Upper lobe of right lung (tissue), 1 donor: ENCODE measurements at regions not wholly inside any gene's neighbourhood (a gene's known extent, or its start where the extent isn't known, plus 50 kb on each side); places are given as distances from the start of the nearest gene placed in this dataset.

ENCODE experiments used
- ATAC-seq: fragments of 200-7000 bp; cut with Tn5 transposase; one replicate; pipeline ENCODE4 v1.9.1; 2020; ENCODE audit warnings: mild to moderate bottlenecking, moderate library complexity
- DNase-seq: peaks from one replicate; pipeline ENCODE4 v3.0.0-alpha.2; 2020
- H3K27ac ChIP-seq: fragments of 200-600 bp; one replicate; pipeline ENCODE4 v1.8.0; 2022
- H3K27me3 ChIP-seq: fragments of 200-600 bp; one replicate; pipeline ENCODE4 v1.8.0; 2022; ENCODE audit warnings: mild to moderate bottlenecking
- H3K36me3 ChIP-seq: fragments of 200-600 bp; one replicate; pipeline ENCODE4 v1.8.0; 2022
- H3K4me1 ChIP-seq: fragments of 200-600 bp; one replicate; pipeline ENCODE4 v1.8.0; 2022
- H3K4me3 ChIP-seq: fragments of 200-600 bp; one replicate; pipeline ENCODE4 v1.8.0; 2022; ENCODE audit warnings: mild to moderate bottlenecking
- H3K9me3 ChIP-seq: fragments of 200-600 bp; one replicate; pipeline ENCODE4 v1.8.0; 2022
- CTCF ChIP-seq: fragments of 200-600 bp; IDR thresholded peaks from one replicate; pipeline ENCODE4 v1.8.0; 2022; ENCODE audit warnings: antibody characterized with exemption
- intact Hi-C: fragments of 100-400 bp; cut with DNase I; formaldehyde crosslinking; loops from one replicate; pipeline ENCODE4 v1.11.0; 2022
- donor health status: DM: no; HTN: yes; CAD: no; lungs with severe emphysema.

GRCh38 chr4:122100508-122100907, 51.6 kb upstream of the BLTP1 start:
- ATAC-seq (no peak), DNase-seq (no peak)
- Histone ChIP-seq H3K4me3 (no peak overlapping the region), H3K27ac (no peak overlapping the region), H3K27me3 (no peaks in the 10 kb centered on the region), H3K9me3 (no peaks in the 10 kb centered on the region), H3K36me3 (no peaks in the 10 kb centered on the region), H3K4me1 (no peaks in the 10 kb centered on the region)
- intact Hi-C loops = no loop called here
- no peak for TF ChIP-seq CTCF

- intact Hi-C loops = no loop called here
- Histone ChIP-seq H3K4me3 (no peak overlapping the region), H3K27ac (no peak overlapping the region), H3K36me3 (no peaks in the 10 kb centered on the region), H3K4me1 (no peaks in the 10 kb centered on the region), H3K27me3 (no peaks in the 10 kb centered on the region), H3K9me3 (no peaks in the 10 kb centered on the region)
- ATAC-seq (no peak), DNase-seq (no peak)
- TF ChIP-seq CTCF = no peak
Measured at GRCh38 chr4:122099896-122100295, 52.2 kb upstream of the BLTP1 start.

GRCh38 chr4:122091836-122092405, 60.2 kb upstream of the BLTP1 start:
- no peak overlapping the region for H3K27ac ChIP-seq
- no peak for DNase-seq
- intact Hi-C loops = no loop called here
- H3K4me3 ChIP-seq = no peak overlapping the region
- no peak for TF ChIP-seq CTCF
- H3K27me3 ChIP-seq = no peaks in the 10 kb centered on the region
- no peaks in the 10 kb centered on the region for H3K9me3 ChIP-seq
- no peaks in the 10 kb centered on the region for H3K36me3 ChIP-seq
- ATAC-seq = no peak
- H3K4me1 ChIP-seq = no peaks in the 10 kb centered on the region

GRCh38 chr4:122091397-122091796, 60.7 kb upstream of the BLTP1 start:
- ATAC-seq (peak; percentile 62), DNase-seq (no peak)
- intact Hi-C loops = no loop called here
- TF ChIP-seq CTCF = no peak
- H3K27me3 ChIP-seq = no peaks in the 10 kb centered on the region
- no peaks in the 10 kb centered on the region for H3K4me1 ChIP-seq
- H3K27ac ChIP-seq = no peak overlapping the region
- no peak overlapping the region for H3K4me3 ChIP-seq
- no peaks in the 10 kb centered on the region for H3K36me3 ChIP-seq
- no peaks in the 10 kb centered on the region for H3K9me3 ChIP-seq

- no peak for TF ChIP-seq CTCF
- Histone ChIP-seq H3K36me3 (no peaks in the 10 kb centered on the region), H3K4me3 (no peak overlapping the region), H3K27me3 (no peaks in the 10 kb centered on the region), H3K9me3 (no peaks in the 10 kb centered on the region), H3K27ac (no peak overlapping the region), H3K4me1 (no peaks in the 10 kb centered on the region)
- intact Hi-C loops = no loop called here
- DNase-seq (no peak), ATAC-seq (peak; percentile 60)
Measured at GRCh38 chr4:122090989-122091388, 61.1 kb upstream of the BLTP1 start.
